Hematopoietic multipotent progenitor cell treated with erythropoietin and hydrocortisone succinate and interleukin-3 and kit ligand, for 6 days (in vitro differentiated cells): ENCODE measurements at regions not wholly inside any gene's neighbourhood (a gene's known extent, or its start where the extent isn't known, plus 50 kb on each side); places are given as distances from the start of the nearest gene placed in this dataset.

Experiments
- DNase-seq: peaks from one replicate; pipeline ENCODE4 v3.0.0-alpha.2; 2015

DNA sequence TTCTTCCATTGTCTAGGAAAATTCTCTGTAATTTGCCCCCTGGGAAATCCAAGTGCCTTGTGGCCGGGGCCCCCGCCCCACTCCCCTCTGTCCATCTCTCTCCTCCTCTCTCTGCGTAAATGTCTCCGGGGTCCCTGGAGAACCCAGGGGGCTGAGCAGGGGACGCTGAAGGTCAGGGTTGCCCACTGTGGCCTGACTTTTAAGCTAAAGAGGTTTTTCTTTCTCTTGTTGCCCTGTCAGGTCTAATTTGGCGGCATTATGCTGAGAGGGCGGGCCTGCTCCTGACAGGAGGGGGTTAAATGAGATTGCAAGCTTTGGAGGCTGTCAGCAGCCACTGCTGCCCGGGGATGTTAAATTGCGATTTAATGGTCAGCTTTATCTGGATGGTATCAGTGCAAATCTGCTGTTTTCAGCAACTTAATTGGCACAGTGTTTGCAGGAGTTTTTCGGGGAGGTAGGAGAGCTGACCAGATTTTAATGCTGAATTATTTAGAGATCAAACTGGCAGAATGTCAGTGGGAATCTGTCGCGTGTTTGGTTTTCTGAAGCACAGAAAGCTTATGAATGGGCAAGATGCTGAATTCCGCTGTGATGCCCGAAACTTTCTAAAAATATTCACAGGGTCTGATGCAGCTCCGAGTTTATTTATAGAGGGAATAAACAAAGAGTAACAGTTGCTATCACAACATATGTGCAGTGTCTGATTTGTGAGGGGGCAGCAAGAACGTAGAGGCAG lies 93.2 kb upstream of the SOX1 start:
- DNase-seq, result no peak

DNA sequence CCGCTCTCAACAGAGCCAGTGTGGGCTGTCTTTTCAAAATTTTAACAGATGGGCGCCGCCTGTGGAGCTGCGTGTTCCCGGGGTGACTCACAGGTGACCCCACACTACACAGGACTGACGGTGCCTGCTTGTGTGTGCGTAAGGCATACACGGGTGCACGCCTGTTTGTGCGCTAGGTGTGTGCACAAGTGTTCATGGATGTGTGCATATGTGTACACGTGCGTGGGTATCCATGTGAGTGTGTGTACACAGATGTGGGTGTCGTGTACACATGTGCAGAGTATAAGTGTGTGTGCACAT lies 92.7 kb upstream of the SOX1 start:
- no peak for DNase-seq

GRCh38 chr13:111975539-111976473 lies 91.1 kb upstream of the SOX1 start:
- DNase-seq, result no peak

DNA sequence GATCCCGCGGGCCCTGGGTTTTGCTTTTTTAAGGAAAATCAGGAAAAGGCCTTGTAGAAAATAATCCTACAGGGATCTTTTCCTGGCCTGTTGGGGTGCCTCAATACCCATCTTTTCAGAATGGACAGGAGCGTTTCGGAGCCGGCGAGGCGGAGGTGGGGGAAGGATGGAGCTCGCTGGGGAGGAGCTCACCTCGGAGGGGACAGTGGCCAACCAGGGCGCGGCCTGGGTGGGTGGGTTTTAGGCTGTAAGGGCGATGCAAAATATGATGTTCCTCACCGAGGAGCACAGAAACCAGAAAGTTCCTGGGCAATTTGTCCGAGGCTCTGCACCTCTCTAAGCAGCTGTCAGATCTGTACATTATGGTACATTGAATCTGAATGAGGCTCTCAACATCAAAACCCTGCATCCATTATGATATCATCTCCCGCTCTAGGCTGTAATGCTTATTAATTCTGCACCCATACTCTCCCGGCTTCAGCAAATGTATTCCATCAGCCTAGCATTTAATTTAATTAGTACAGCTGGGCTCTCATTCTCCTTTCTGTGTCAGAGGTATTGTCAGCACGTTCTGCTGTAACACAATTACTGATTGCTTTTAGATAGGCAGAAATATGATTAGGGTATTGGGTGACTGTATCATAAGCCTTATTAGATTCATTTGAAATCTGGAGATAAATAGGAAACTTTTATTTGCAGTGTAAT lies 90.3 kb upstream of the SOX1 start:
- no peak for DNase-seq

- no peak for DNase-seq
Observed at GRCh38 chr13:111977179-111977506, 89.8 kb upstream of the SOX1 start.

GRCh38 chr13:111978546-111978945 lies 88.4 kb upstream of the SOX1 start:
- no peak for DNase-seq

GRCh38 chr13:111980146-111980929 lies 86.6 kb upstream of the SOX1 start:
- DNase-seq, result no peak

- no peak for DNase-seq
Observed at GRCh38 chr13:111981006-111981405, 85.9 kb upstream of the SOX1 start.

DNA sequence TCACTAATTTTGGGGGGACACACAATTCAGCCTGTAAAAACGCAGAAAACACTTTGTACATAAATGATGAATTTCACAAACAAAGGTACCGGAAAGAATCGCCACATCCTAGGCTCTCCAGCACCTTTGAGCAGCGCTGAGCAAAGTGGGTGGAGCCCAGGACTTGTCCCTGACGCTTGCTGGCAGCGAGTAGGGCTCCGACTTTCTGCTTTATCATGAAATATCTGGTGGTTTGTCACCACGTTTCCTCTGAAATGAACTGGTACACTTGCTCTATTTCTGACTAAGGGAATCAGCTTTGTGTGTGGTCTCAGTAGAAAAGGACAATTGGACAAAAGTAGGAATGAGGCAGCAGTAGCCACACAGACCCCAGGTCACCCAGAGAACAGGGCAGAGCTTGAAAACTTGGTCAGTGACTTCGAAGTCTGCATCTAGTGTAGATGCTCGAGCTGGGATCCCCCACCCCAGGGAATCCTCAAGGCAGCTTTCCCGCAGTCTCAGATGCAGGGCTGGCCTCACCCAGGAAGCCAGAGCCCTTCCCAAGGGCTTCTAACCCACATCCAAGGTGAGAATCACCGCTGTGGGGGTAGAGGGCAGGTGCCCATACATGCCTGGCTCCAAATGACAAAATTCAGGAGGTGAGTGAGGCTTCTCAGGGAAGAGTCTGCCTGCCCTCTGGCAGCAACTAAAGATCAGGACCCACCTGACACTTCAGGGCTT lies 85.3 kb upstream of the SOX1 start:
- no peak for DNase-seq

- DNase-seq, result no peak
Observed at GRCh38 chr13:111984349-111984748, 82.6 kb upstream of the SOX1 start.

- DNase-seq, result no peak
Observed at GRCh38 chr13:111990362-111990761, 76.6 kb upstream of the SOX1 start.

DNA sequence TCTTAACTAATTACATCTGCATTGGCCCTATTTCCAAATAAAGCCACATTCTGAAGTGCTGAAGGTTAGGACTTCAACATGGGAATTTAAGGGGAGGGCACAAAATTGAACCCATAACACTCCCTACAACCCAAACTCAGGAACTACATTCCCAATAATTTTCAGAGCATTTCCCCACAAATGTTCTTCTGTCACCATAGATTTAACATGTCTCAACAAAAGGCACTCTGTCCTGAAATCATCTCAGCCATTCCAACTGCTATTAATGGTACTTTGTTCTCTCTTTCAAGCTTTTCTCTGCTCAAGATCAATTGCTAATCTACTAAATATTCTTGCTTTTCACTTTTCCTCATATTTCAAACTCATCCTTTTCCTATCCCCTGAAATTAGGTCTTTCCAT lies 74.0 kb upstream of the SOX1 start:
- no peak for DNase-seq

GRCh38 chr13:111993691-111994090 lies 73.3 kb upstream of the SOX1 start:
- no peak for DNase-seq

DNA sequence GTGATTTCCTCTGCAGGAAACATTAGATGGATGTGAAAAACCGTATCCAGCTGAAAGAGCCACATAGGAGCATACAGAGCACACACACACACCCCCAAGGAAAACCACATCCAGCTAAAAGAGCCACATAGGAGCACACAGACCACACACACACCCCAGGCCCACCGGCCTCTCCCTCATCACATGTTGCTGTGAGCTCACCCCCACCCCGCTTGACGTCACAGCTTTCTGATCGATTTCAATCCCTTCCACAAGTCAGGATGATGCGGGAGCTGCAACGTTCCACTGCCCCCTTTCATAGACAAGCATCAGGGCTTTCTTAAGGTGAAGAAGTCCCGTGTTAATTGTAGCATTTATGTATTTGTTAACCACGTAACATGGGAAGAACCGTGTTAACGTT lies 72.4 kb upstream of the SOX1 start:
- DNase-seq, result no peak

DNA sequence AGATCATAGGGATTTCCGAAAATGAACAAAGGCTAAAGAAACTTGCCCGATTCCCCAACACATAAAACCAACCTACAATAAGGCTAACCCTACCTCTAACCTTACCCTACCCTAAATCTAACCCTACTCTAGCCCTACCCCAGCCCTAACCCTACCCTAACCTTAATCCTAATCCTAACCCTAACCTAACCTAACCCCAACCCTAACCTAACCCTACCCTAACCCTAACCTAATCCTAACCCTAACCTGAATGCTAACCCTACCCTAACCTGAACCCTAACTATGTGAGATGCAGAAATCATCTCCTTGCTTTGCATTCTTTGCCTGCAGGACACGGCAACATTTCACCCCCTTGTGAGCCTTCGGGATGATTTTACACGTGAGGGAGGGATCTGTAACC lies 67.6 kb upstream of the SOX1 start:
- DNase-seq, result no peak

DNA sequence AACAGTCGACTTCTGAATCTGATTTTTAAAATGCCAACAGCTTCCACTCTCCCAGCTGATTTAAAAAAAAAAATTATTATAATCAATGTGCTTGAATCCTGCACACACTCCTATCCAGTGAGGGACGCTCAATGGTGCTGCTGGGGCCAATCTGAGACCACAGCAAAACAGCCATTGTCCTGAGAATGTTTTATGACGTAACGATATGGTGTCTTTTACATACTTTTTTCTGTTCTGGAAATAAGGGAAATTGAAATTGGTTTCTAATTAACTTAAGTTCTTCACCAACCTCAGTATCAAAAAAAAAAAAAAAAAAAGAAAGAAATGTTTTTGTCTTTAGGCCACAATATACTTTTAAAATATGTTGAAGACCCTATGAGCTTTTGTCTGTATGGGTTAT lies 66.1 kb upstream of the SOX1 start:
- DNase-seq, result no peak

DNA sequence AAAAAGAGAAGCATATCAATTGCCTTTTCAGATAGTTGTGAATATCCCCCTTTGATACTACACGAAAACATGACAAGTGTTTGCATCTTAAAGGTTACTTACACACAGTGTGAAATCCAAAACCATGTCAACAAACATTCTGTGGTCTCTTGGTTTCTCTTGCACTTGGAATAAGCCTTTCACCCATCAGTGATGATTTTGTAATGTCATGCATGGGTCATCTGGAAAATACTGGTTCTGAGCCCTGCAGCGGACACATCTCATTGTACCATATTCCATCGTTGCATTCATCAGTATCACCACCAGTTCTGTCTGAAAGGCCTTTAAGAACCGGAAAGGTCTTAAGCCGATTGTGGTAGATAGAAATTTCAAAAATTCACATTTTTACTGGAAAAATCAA lies 65.4 kb upstream of the SOX1 start:
- no peak for DNase-seq

- DNase-seq, result no peak
Observed at GRCh38 chr13:112003396-112003795, 63.6 kb upstream of the SOX1 start.

GRCh38 chr13:112003941-112004340 lies 63.0 kb upstream of the SOX1 start:
- no peak for DNase-seq

- no peak for DNase-seq
Observed at GRCh38 chr13:112005925-112006324, 61.0 kb upstream of the SOX1 start.

DNA sequence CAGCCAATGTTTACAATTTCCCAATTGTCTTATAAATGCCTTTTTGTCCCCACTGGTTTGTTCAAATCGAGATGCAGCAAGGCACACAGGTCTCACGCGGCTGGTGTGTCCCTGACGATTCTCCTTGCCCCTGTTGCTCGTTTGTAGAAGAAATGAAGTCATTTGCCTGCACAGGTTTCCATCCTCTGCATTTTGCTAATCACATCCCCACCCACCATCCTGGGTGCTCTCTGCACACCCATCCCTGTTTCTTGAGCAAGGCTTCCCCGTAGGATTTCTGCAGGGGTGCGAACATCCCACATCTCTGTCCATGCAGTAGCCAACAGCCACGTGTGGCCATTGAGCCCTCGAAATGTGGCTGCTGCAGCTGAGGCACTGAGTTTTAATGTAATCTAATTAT lies 59.8 kb upstream of the SOX1 start:
- no peak for DNase-seq

GRCh38 chr13:112010714-112011113 lies 56.2 kb upstream of the SOX1 start:
- DNase-seq, result no peak
